ENCODE measurements at regions not wholly inside any gene's neighbourhood (a gene's known extent, or its start where the extent isn't known, plus 50 kb on each side); places are given as distances from the start of the nearest gene placed in this dataset.

DNA sequence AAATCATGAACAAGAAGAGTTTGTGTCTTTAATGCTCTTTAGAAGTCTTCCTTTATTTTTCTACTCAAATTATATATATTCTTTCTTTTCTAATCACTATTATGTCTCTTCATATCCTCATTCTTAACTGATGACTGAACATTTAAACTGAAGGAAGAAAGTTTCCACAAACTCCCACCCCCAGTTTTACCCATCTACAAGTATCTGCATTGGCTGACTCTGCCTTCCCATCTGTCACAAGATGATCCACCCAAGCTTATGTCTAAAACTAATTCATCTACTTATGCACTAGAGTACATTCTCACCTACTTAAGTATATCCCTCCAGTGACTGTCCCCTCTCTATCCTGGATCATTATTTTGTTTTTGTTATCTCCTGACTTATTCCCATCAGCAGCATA lies 344.5 kb downstream of the PRR16 start:
- Histone ChIP-seq H3K79me2 (ENCODE audit: insufficient read depth, low read length) (no peaks in the 10 kb centered on the region), H2AFZ (ENCODE audit: low read depth, low read length) (no peak overlapping the region), H3K27me3 (ENCODE audit: insufficient read depth, low read length, poor library complexity) (no peaks in the 10 kb centered on the region), H3K4me1 (ENCODE audit: insufficient read depth, low read length) (no peaks in the 10 kb centered on the region), H3K4me2 (ENCODE audit: insufficient read depth, low read length) (no peak overlapping the region), H3K4me3 (ENCODE audit: low read depth in 1 of 2, low read length in 2 of 2) (no peak overlapping the region), H3K36me3 (ENCODE audit: insufficient read depth, low read length) (no peaks in the 10 kb centered on the region), H3K9ac (ENCODE audit: low read depth, low read length) (no peak overlapping the region), H3K27ac (ENCODE audit: low read length) (no peak overlapping the region), H3K9me3 (ENCODE audit: insufficient read depth, low read length, severe bottlenecking) (no peaks in the 10 kb centered on the region), H4K20me1 (ENCODE audit: insufficient read depth, low read length) (no peaks in the 10 kb centered on the region)
- DNase-seq (no peak), ATAC-seq (ENCODE audit: insufficient read depth, low read depth) (no peak)
- TF ChIP-seq EZH2 (IDR thresholded peaks at IDR 0.05; ENCODE audit: borderline replicate concordance, low read depth, low read length, severe bottlenecking): no peak
- TF ChIP-seq, protein P1, sequence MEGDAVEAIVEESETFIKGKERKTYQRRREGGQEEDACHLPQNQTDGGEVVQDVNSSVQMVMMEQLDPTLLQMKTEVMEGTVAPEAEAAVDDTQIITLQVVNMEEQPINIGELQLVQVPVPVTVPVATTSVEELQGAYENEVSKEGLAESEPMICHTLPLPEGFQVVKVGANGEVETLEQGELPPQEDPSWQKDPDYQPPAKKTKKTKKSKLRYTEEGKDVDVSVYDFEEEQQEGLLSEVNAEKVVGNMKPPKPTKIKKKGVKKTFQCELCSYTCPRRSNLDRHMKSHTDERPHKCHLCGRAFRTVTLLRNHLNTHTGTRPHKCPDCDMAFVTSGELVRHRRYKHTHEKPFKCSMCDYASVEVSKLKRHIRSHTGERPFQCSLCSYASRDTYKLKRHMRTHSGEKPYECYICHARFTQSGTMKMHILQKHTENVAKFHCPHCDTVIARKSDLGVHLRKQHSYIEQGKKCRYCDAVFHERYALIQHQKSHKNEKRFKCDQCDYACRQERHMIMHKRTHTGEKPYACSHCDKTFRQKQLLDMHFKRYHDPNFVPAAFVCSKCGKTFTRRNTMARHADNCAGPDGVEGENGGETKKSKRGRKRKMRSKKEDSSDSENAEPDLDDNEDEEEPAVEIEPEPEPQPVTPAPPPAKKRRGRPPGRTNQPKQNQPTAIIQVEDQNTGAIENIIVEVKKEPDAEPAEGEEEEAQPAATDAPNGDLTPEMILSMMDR (IDR thresholded peaks at IDR 0.05; ENCODE audit: borderline replicate concordance, extremely low read depth, low read length, poor library complexity, severe bottlenecking): no peak

- no peak overlapping the region for H3K4me2 ChIP-seq (ENCODE audit: insufficient read depth, low read length)
- H3K9me3 ChIP-seq (ENCODE audit: insufficient read depth, low read length, severe bottlenecking): peaks cover 12% of the 10 kb centered on the region
- no peak overlapping the region for H3K4me3 ChIP-seq (ENCODE audit: low read depth in 1 of 2, low read length in 2 of 2)
- H3K27ac ChIP-seq (ENCODE audit: low read length): no peak overlapping the region
- H2AFZ ChIP-seq (ENCODE audit: low read depth, low read length): no peak overlapping the region
- no peak for TF ChIP-seq EZH2 (IDR thresholded peaks at IDR 0.05; ENCODE audit: borderline replicate concordance, low read depth, low read length, severe bottlenecking)
- TF ChIP-seq, protein P1 (IDR thresholded peaks at IDR 0.05; ENCODE audit: borderline replicate concordance, extremely low read depth, low read length, poor library complexity, severe bottlenecking): no peak
- H3K4me1 ChIP-seq (ENCODE audit: insufficient read depth, low read length): peaks cover 6% of the 10 kb centered on the region; the same call in 1 of the 2 replicates
- no peaks in the 10 kb centered on the region for H3K36me3 ChIP-seq (ENCODE audit: insufficient read depth, low read length)
- H3K9ac ChIP-seq (ENCODE audit: low read depth, low read length): no peak overlapping the region
- no peaks in the 10 kb centered on the region for H3K27me3 ChIP-seq (ENCODE audit: insufficient read depth, low read length, poor library complexity)
- no peak for ATAC-seq (ENCODE audit: insufficient read depth, low read depth)
- H3K79me2 ChIP-seq (ENCODE audit: insufficient read depth, low read length): no peaks in the 10 kb centered on the region
- no peak for DNase-seq
- H4K20me1 ChIP-seq (ENCODE audit: insufficient read depth, low read length): no peaks in the 10 kb centered on the region
Observed at GRCh38 chr5:120813551-120813950, 349.5 kb downstream of the PRR16 start.

GRCh38 chr5:120817044-120817985 lies 353.2 kb downstream of the PRR16 start:
- peak; percentile 44 for DNase-seq
- Histone ChIP-seq H4K20me1 (ENCODE audit: insufficient read depth, low read length) (no peaks in the 10 kb centered on the region), H3K27ac (ENCODE audit: low read length) (peak overlapping the region; percentile 11), H3K27me3 (ENCODE audit: insufficient read depth, low read length, poor library complexity) (no peaks in the 10 kb centered on the region), H3K4me3 (ENCODE audit: low read depth in 1 of 2, low read length in 2 of 2) (no peak overlapping the region), H3K4me2 (ENCODE audit: insufficient read depth, low read length) (no peak overlapping the region), H3K79me2 (ENCODE audit: insufficient read depth, low read length) (no peaks in the 10 kb centered on the region), H3K9me3 (ENCODE audit: insufficient read depth, low read length, severe bottlenecking) (peaks cover 15% of the 10 kb centered on the region), H3K36me3 (ENCODE audit: insufficient read depth, low read length) (no peaks in the 10 kb centered on the region), H3K4me1 (ENCODE audit: insufficient read depth, low read length) (peaks cover 6% of the 10 kb centered on the region; the same call in 1 of the 2 replicates), H2AFZ (ENCODE audit: low read depth, low read length) (peak overlapping the region; percentile 59; the same call in 1 of the 2 replicates), H3K9ac (ENCODE audit: low read depth, low read length) (no peak overlapping the region)
- peak; percentile 84 for ATAC-seq (ENCODE audit: insufficient read depth, low read depth)
- TF ChIP-seq EZH2 (IDR thresholded peaks at IDR 0.05; ENCODE audit: borderline replicate concordance, low read depth, low read length, severe bottlenecking): no peak
- TF ChIP-seq, protein P1 (IDR thresholded peaks at IDR 0.05; ENCODE audit: borderline replicate concordance, extremely low read depth, low read length, poor library complexity, severe bottlenecking): peak; percentile 67
